IPS DF 6.9 (cell line): ENCODE measurements at regions not wholly inside any gene's neighbourhood (a gene's known extent, or its start where the extent isn't known, plus 50 kb on each side); places are given as distances from the start of the nearest gene placed in this dataset.
A peak's percentile ranks its signal among the peaks of the same experiment; 100 is the strongest.

ENCODE experiments used
- DNase-seq: peaks from one replicate; pipeline ENCODE4 v3.0.0-alpha.2; 2013; ENCODE audit warnings: low read depth, low spot score
- H3K27ac ChIP-seq: one replicate; pipeline ENCODE4 v1.5.1; 2013; ENCODE audit warnings: low read length, control low read depth
- H3K27me3 ChIP-seq: 2 replicates; pipeline ENCODE4 v1.6.1; 2013; ENCODE audit warnings: mild to moderate bottlenecking, low read length; ENCODE audit not compliant: control insufficient read depth, insufficient read depth
- H3K36me3 ChIP-seq: 2 replicates; pipeline ENCODE4 v1.6.1; 2013; ENCODE audit warnings: low read length; ENCODE audit not compliant: control insufficient read depth, insufficient read depth
- H3K4me1 ChIP-seq: 2 replicates; pipeline ENCODE4 v1.6.1; 2013; ENCODE audit warnings: low read length; ENCODE audit not compliant: control insufficient read depth, insufficient read depth
- H3K4me3 ChIP-seq: 2 replicates; pipeline ENCODE4 v1.5.1; 2013; ENCODE audit warnings: mild to moderate bottlenecking, low read length
- H3K9me3 ChIP-seq: 2 replicates; pipeline ENCODE4 v1.6.1; 2013; ENCODE audit warnings: low read length, inconsistent platforms; ENCODE audit not compliant: control insufficient read depth, insufficient read depth
- WGBS: extraction: QIAGEN DNeasy Blood & Tissue Kit; methylation state at CpG from one replicate; pipeline ENCODE4 v1.1.7; 2013; ENCODE audit warnings: mixed read lengths, missing lambda C conversion rate; ENCODE audit not compliant: insufficient read length, insufficient coverage; 5-methylcytosine and 5-hydroxymethylcytosine counted together

GRCh38 chr16:47777220-47777619, 316.1 kb downstream of the PHKB start:
- DNase-seq = no peak
- no peaks in the 10 kb centered on the region for H3K9me3 ChIP-seq
- no peak overlapping the region for H3K4me3 ChIP-seq
- no peak overlapping the region for H3K27ac ChIP-seq
- no peaks in the 10 kb centered on the region for H3K36me3 ChIP-seq
- H3K4me1 ChIP-seq = peaks cover 3% of the 10 kb centered on the region; the same call in 1 of the 2 replicates
- H3K27me3 ChIP-seq = no peaks in the 10 kb centered on the region

- no peaks in the 10 kb centered on the region for H3K36me3 ChIP-seq
- H3K4me1 ChIP-seq = peaks cover 3% of the 10 kb centered on the region; the same call in 1 of the 2 replicates
- no peak overlapping the region for H3K4me3 ChIP-seq
- no peaks in the 10 kb centered on the region for H3K9me3 ChIP-seq
- DNase-seq = peak; percentile 11
- H3K27me3 ChIP-seq = no peaks in the 10 kb centered on the region
- no peak overlapping the region for H3K27ac ChIP-seq
- no CpG with 5 or more reads among the region's 1 CpG for WGBS
These were observed 313.5 kb downstream of the PHKB start for GRCh38 chr16:47774661-47775060.

GRCh38 chr16:47753659-47754058, 292.5 kb downstream of the PHKB start:
- Histone ChIP-seq H3K27me3 (no peaks in the 10 kb centered on the region), H3K4me1 (no peaks in the 10 kb centered on the region), H3K36me3 (no peaks in the 10 kb centered on the region), H3K4me3 (no peak overlapping the region), H3K9me3 (no peaks in the 10 kb centered on the region), H3K27ac (no peak overlapping the region)
- WGBS = no CpG with 5 or more reads among the region's 1 CpG
- DNase-seq = no peak
